B cell (primary cell): ENCODE measurements at regions not wholly inside any gene's neighbourhood (a gene's known extent, or its start where the extent isn't known, plus 50 kb on each side); places are given as distances from the start of the nearest gene placed in this dataset.

ENCODE experiments used
- ATAC-seq: fragments of 200-7000 bp; cut with Tn5 transposase; one replicate; pipeline ENCODE4 v1.10.0; 2021; ENCODE audit warnings: low read depth, mild to moderate bottlenecking, moderate number of reproducible peaks, moderate library complexity
- CTCF ChIA-PET: fragments of 350-600 bp; sonication (Branson Sonifier 250); formaldehyde crosslinking; loops from one replicate; lab custom pipeline; 2021; ENCODE audit warnings: antibody characterized with exemption, inconsistent platforms; lab: Charles Lee
- POLR2A ChIA-PET: fragments of 350-600 bp; sonication (Branson Sonifier 250); formaldehyde crosslinking; loops from one replicate; lab custom pipeline; 2021; ENCODE audit warnings: antibody characterized with exemption; lab: Charles Lee
- DNase-seq: peaks from one replicate; pipeline ENCODE4 v3.0.0; 2013
- H2AFZ ChIP-seq: 2 replicates; pipeline ENCODE4 v1.6.1; 2012; ENCODE audit warnings: mild to moderate bottlenecking, low read depth, low read length; ENCODE audit not compliant: insufficient read depth, poor library complexity, severe bottlenecking
- H3K27ac ChIP-seq, 2 donors: 1 replicate in 1 of 2; 2 replicates in 1 of 2; pipeline ENCODE4 v1.5.1; 2012 to 2013; ENCODE audit warnings: low read length in 2 of 2, mild to moderate bottlenecking in 2 of 2, moderate library complexity in 1 of 2
- H3K27me3 ChIP-seq, 4 experiments: fragments of 200-600 bp in 1 of 4; sonication (generic) in 1 of 4; replicated peaks in 1 of 4; 1 replicate in 2 of 4; 2 replicates in 2 of 4; pipeline versions ENCODE4 v1.6.1 to v1.7.0; 2013 to 2016; ENCODE audit warnings: low read length in 3 of 4, mild to moderate bottlenecking in 2 of 4, mixed read lengths in 1 of 4, moderate library complexity in 1 of 4; ENCODE audit not compliant: insufficient read depth in 4 of 4, control insufficient read depth in 3 of 4; ENCODE audit errors: control extremely low read depth in 1 of 4
- H3K36me3 ChIP-seq, 2 experiments: replicated peaks in 1 of 2; 1 replicate in 1 of 2; 2 replicates in 1 of 2; pipeline versions ENCODE4 v1.6.1 to v1.7.1; 2013; ENCODE audit warnings: low read length in 1 of 2; ENCODE audit not compliant: insufficient read depth in 2 of 2, control insufficient read depth in 1 of 2; ENCODE audit errors: control extremely low read depth in 1 of 2, extremely low read depth in 1 of 2
- H3K4me1 ChIP-seq, 2 donors: fragments of 200-600 bp in 1 of 2; sonication (generic) in 1 of 2; 1 replicate in 1 of 2; 2 replicates in 1 of 2; pipeline versions ENCODE4 v1.5.1 to v1.6.1; 2013 to 2017; ENCODE audit warnings: low read length in 2 of 2; ENCODE audit not compliant: control insufficient read depth in 2 of 2, insufficient read depth in 2 of 2
- H3K4me2 ChIP-seq: replicated peaks from 2 replicates; pipeline ENCODE3; 2012; ENCODE audit warnings: mild to moderate bottlenecking, low read depth, low read length; ENCODE audit not compliant: poor library complexity, severe bottlenecking
- H3K4me3 ChIP-seq, 5 experiments: fragments of 200-600 bp in 1 of 5; sonication (generic) in 1 of 5; 1 replicate in 3 of 5; 2 replicates in 2 of 5; pipeline versions ENCODE4 v1.5.1 to v1.7.0; 2011 to 2016; ENCODE audit warnings: low read length in 4 of 5, mild to moderate bottlenecking in 4 of 5, low read depth in 2 of 5, control low read depth in 1 of 5, moderate library complexity in 1 of 5; ENCODE audit not compliant: insufficient read depth in 1 of 5; ENCODE audit errors: control extremely low read depth in 1 of 5, extremely low read depth in 1 of 5
- H3K79me2 ChIP-seq: fragments of 200-600 bp; sonication (generic); one replicate; pipeline ENCODE4 v1.6.0; 2016; ENCODE audit warnings: low read length; ENCODE audit not compliant: control insufficient read depth, insufficient read depth
- H3K9ac ChIP-seq: fragments of 200-600 bp; sonication (generic); 2 replicates; pipeline ENCODE4 v1.6.1; 2017; ENCODE audit warnings: mild to moderate bottlenecking, low read length, moderate library complexity
- H3K9me3 ChIP-seq, 3 donors: one replicate each; pipeline versions ENCODE4 v1.6.1 to v1.7.1; 2013; ENCODE audit warnings: low read length in 2 of 3; ENCODE audit not compliant: control insufficient read depth in 2 of 3, insufficient read depth in 1 of 3; ENCODE audit errors: control extremely low read depth in 1 of 3
- H4K20me1 ChIP-seq: 2 replicates; pipeline ENCODE4 v1.6.0; 2012; ENCODE audit warnings: mild to moderate bottlenecking, low read length; ENCODE audit not compliant: insufficient read depth, control insufficient read depth, poor library complexity, severe bottlenecking
- H3K27ac Mint-ChIP-seq: one replicate; pipeline ENCODE4 v1.8.0; 2021; ENCODE audit warnings: mixed read lengths
- H3K27me3 Mint-ChIP-seq: one replicate; pipeline ENCODE4 v1.8.0; 2021; ENCODE audit warnings: mixed read lengths
- H3K4me1 Mint-ChIP-seq: one replicate; pipeline ENCODE4 v1.8.0; 2021; ENCODE audit warnings: mixed read lengths
- H3K4me3 Mint-ChIP-seq: one replicate; pipeline ENCODE4 v1.8.0; 2021; ENCODE audit warnings: mixed read lengths
- H3K9me3 Mint-ChIP-seq: one replicate; pipeline ENCODE4 v1.8.0; 2022; ENCODE audit warnings: mixed read lengths; ENCODE audit not compliant: insufficient read depth
- CTCF ChIP-seq: fragments of 200-600 bp; IDR thresholded peaks from one replicate; pipeline ENCODE4 v1.8.0; 2022; ENCODE audit warnings: antibody characterized with exemption, mild to moderate bottlenecking
- EZH2 ChIP-seq: IDR thresholded peaks from 2 replicates; pipeline ENCODE4 v1.6.1; 2012; ENCODE audit warnings: borderline replicate concordance, low read depth, mild to moderate bottlenecking, moderate library complexity, low read length; ENCODE audit not compliant: insufficient read depth, poor library complexity, severe bottlenecking
- WGBS: methylation state at CpG from one replicate; pipeline ENCODE4 v1.1.5; 2013; ENCODE audit warnings: missing lambda C conversion rate; ENCODE audit not compliant: insufficient coverage; 5-methylcytosine and 5-hydroxymethylcytosine counted together
- intact Hi-C: fragments of 100-400 bp; cut with micrococcal nuclease; formaldehyde crosslinking; loops from one replicate; pipeline ENCODE4 v1.10.0; 2022

GRCh38 chr10:131751827-131752775 lies 148.7 kb upstream of the PPP2R2D start:
- Histone ChIP-seq H3K4me3 (no peak overlapping the region), H2AFZ (no peak overlapping the region), H3K9me3 (no peaks in the 10 kb centered on the region), H3K27ac (no peak overlapping the region), H3K4me2 (no peak overlapping the region), H3K4me1 (peaks cover 0 to 8% of the 10 kb centered on the region in 2 donors), H3K79me2 (no peaks in the 10 kb centered on the region), H3K9ac (no peak overlapping the region), H4K20me1 (no peaks in the 10 kb centered on the region), H3K27me3 (no peaks in the 10 kb centered on the region), H3K36me3 (no peaks in the 10 kb centered on the region)
- Mint-ChIP-seq H3K27ac (no peak overlapping the region), H3K4me1 (no peaks in the 10 kb centered on the region), H3K4me3 (no peak overlapping the region), H3K27me3 (peaks cover 3% of the 10 kb centered on the region), H3K9me3 (no peaks in the 10 kb centered on the region)
- TF ChIP-seq EZH2 (no peak), CTCF (no peak)
- ChIA-PET POLR2A (no interaction called here), CTCF (no interaction called here)
- intact Hi-C loops, result no loop called here
- 80% methylated on average over 23 of the region's 24 CpGs for WGBS
- ATAC-seq, result no peak
- DNase-seq, result no peak

GRCh38 chr10:131753336-131753735 lies 147.5 kb upstream of the PPP2R2D start:
- Histone ChIP-seq H3K9ac (no peak overlapping the region), H3K27ac (no peak overlapping the region), H2AFZ (no peak overlapping the region), H3K9me3 (no peaks in the 10 kb centered on the region), H3K27me3 (no peaks in the 10 kb centered on the region), H4K20me1 (no peaks in the 10 kb centered on the region), H3K4me1 (peaks cover 0 to 11% of the 10 kb centered on the region in 2 donors), H3K36me3 (no peaks in the 10 kb centered on the region), H3K79me2 (no peaks in the 10 kb centered on the region), H3K4me2 (no peak overlapping the region), H3K4me3 (no peak overlapping the region)
- ATAC-seq (no peak), DNase-seq (no peak)
- H3K9me3 Mint-ChIP-seq, result no peaks in the 10 kb centered on the region
- peaks cover 3% of the 10 kb centered on the region for H3K27me3 Mint-ChIP-seq
- H3K4me1 Mint-ChIP-seq, result no peaks in the 10 kb centered on the region
- no peak overlapping the region for H3K27ac Mint-ChIP-seq
- H3K4me3 Mint-ChIP-seq, result no peak overlapping the region
- CTCF ChIA-PET, result no interaction called here
- POLR2A ChIA-PET, result no interaction called here
- intact Hi-C loops, result no loop called here
- WGBS, result 95% methylated on average over 5 of the region's 7 CpGs
- TF ChIP-seq EZH2 (no peak), CTCF (no peak)
